Peyer's patch (tissue), 4 donors: ENCODE measurements at regions not wholly inside any gene's neighbourhood (a gene's known extent, or its start where the extent isn't known, plus 50 kb on each side); places are given as distances from the start of the nearest gene placed in this dataset.

Experiments used
- CTCF ChIP-seq, 6 experiments: fragments of 450-650 bp in 4 of 6; fragments of 200-600 bp in 2 of 6; sonication (generic) in 1 of 6; IDR thresholded peaks; one replicate each; pipeline ENCODE4 v1.5.1; 2017 to 2019; ENCODE audit warnings: antibody characterized with exemption in 6 of 6, mild to moderate bottlenecking in 3 of 6, moderate library complexity in 1 of 6
- POLR2A ChIP-seq, 2 donors: fragments of 450-650 bp; IDR thresholded peaks; one replicate each; pipeline ENCODE4 v1.5.1; 2017; ENCODE audit warnings: antibody characterized with exemption in 2 of 2, mild to moderate bottlenecking in 2 of 2, moderate library complexity in 2 of 2

GRCh38 chr12:92619026-92619425 lies 83.8 kb upstream of the PLEKHG7 start:
- no peak for TF ChIP-seq CTCF (IDR thresholded peaks at IDR 0.05)
- TF ChIP-seq POLR2A (IDR thresholded peaks at IDR 0.05) = no peak
